ENCODE measurements at regions not wholly inside any gene's neighbourhood (a gene's known extent, or its start where the extent isn't known, plus 50 kb on each side); places are given as distances from the start of the nearest gene placed in this dataset.

DNA sequence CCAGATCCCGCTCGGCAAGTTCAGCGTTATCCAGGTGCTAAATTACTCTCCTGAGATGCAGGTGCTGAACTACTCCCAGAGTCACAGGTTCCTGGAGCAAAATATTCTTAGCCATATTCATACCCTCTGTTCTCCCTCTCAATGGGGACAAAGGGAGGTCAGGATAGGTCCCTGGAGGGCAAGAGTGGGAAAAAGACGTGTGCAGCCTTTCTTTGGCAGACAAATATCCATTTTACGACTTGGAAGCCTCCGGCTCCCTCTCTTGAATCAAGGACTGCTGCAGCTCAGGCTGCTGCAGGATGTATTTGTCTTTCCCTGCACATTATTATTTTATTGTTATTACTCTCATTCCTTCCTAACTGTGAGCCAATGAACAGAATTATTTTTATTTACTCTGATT, 590.2 kb downstream of the NR2F1-AS1 start:
- no peak for DNase-seq (ENCODE audit: low read depth)
- no peak overlapping the region for H3K4me3 ChIP-seq (ENCODE audit: low read depth, low read length)
- TF ChIP-seq, protein P1, sequence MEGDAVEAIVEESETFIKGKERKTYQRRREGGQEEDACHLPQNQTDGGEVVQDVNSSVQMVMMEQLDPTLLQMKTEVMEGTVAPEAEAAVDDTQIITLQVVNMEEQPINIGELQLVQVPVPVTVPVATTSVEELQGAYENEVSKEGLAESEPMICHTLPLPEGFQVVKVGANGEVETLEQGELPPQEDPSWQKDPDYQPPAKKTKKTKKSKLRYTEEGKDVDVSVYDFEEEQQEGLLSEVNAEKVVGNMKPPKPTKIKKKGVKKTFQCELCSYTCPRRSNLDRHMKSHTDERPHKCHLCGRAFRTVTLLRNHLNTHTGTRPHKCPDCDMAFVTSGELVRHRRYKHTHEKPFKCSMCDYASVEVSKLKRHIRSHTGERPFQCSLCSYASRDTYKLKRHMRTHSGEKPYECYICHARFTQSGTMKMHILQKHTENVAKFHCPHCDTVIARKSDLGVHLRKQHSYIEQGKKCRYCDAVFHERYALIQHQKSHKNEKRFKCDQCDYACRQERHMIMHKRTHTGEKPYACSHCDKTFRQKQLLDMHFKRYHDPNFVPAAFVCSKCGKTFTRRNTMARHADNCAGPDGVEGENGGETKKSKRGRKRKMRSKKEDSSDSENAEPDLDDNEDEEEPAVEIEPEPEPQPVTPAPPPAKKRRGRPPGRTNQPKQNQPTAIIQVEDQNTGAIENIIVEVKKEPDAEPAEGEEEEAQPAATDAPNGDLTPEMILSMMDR (conservative IDR thresholded peaks at IDR 0.05; ENCODE audit: low read depth, low read length): no peak

DNA sequence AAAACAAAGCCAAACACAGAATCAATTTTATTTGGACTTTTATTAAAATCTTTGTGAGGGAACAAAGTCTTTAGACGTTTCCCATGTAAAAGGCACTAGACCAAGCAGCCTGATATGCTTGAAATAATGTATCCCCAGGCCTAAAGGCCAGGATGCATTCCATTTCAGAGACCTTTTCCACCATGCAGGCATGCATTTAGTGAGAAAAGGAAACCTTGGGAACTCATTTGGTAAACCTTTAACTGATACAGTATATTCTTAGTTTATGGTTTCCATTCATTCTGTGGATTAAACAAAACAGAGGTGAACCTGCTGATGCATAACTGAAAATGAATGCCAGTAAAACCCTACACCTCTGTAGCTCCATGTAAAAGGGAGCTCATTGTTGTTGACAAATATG, 600.0 kb downstream of the NR2F1-AS1 start:
- H3K4me3 ChIP-seq (ENCODE audit: low read depth, low read length): no peak overlapping the region
- no peak for DNase-seq (ENCODE audit: low read depth)
- TF ChIP-seq, protein P1 (conservative IDR thresholded peaks at IDR 0.05; ENCODE audit: low read depth, low read length): no peak

DNA sequence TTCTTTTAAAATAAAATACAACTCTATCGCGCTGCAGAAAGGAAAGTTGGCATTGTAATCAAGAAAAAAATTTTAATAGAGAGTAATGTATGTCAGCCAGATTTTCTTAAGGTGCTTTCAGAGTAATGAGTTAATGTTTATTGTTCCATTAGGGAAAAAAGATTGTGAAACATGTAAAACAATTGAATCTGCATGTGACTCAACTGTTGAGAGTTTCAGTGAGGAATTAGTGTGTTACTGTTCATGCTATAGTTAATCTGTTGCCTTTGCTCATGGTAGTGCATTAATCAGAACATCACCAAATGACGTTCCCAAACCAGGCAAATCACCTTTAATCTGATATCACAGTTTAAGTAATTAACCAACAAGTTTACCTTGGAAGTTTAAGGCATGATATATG, 600.5 kb downstream of the NR2F1-AS1 start:
- no peak overlapping the region for H3K4me3 ChIP-seq (ENCODE audit: low read depth, low read length)
- peak; percentile 47 for DNase-seq (ENCODE audit: low read depth)
- TF ChIP-seq, protein P1 (conservative IDR thresholded peaks at IDR 0.05; ENCODE audit: low read depth, low read length): no peak

DNA sequence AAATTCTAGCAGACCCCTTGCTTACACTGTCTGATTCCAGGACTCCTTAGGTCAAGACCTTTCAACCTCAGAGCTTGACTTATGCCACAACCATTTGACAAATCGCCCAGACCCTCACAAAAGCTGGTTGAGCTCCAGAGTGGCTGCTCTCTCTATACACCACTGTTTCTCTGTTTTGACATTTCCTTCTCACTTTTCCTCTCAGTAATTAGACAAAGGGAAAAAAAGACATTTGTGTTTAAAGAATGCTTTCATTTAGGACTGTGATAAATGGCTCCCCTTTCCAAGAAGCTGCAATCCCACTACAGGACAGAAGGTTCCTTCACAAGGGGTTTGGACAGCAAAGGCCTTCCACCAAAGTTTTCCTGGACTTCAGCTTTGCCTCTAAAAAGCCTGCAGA, 601.3 kb downstream of the NR2F1-AS1 start:
- DNase-seq (ENCODE audit: low read depth): no peak
- H3K4me3 ChIP-seq (ENCODE audit: low read depth, low read length): no peak overlapping the region
- TF ChIP-seq, protein P1 (conservative IDR thresholded peaks at IDR 0.05; ENCODE audit: low read depth, low read length): no peak

DNA sequence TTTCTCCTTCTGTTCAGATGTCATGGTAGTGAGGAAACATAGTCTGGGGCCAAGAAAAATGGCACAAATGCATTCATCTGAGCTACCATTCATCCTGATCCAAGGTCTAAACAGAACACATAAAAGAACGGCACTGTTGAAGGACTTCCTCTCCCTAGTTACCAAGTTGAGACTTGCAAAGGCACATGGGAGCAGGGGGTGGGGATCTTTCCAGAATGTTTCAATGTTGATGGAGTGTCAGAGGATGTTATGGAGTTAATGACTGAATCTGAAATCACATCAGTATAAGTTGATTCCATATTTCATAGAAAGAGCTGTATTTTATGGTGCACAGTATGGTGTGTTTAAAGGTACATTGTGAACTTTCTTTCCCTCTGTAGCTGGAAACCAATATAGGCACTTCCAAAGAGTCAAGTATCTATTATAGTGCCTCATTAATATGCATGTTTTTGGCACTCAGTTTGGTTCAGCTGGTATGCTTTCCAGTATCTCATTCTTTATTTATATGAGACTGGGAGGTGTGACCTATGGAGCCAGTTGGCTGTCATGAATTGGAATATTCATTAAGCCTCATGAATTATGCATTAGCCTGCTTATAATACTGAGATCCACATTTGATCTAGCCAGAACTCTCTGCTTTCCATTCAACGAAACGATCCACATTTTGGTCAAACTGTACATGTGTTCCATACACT, 603.0 kb downstream of the NR2F1-AS1 start:
- DNase-seq (ENCODE audit: low read depth): no peak
- no peak overlapping the region for H3K4me3 ChIP-seq (ENCODE audit: low read depth, low read length)
- TF ChIP-seq, protein P1 (conservative IDR thresholded peaks at IDR 0.05; ENCODE audit: low read depth, low read length): no peak

DNA sequence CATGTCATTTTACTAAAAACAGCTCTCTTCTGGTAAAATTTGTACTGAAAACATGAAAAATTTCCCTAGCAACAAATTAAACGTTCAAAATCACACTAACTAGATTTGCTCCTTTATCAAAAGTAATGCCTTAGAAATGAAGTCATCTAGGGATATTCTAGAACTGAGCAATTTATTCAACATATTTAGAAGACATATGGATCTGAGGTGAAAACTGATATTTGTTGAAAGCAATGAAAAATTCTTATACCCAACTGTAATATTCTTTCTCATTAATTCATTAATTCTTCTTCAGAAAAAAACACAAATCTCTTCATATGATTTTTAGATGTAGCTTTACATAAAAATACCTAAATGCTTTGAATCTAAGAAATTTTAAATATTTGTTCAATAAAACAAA, 604.9 kb downstream of the NR2F1-AS1 start:
- TF ChIP-seq, protein P1 (conservative IDR thresholded peaks at IDR 0.05; ENCODE audit: low read depth, low read length): no peak
- H3K4me3 ChIP-seq (ENCODE audit: low read depth, low read length): no peak overlapping the region
- no peak for DNase-seq (ENCODE audit: low read depth)

DNA sequence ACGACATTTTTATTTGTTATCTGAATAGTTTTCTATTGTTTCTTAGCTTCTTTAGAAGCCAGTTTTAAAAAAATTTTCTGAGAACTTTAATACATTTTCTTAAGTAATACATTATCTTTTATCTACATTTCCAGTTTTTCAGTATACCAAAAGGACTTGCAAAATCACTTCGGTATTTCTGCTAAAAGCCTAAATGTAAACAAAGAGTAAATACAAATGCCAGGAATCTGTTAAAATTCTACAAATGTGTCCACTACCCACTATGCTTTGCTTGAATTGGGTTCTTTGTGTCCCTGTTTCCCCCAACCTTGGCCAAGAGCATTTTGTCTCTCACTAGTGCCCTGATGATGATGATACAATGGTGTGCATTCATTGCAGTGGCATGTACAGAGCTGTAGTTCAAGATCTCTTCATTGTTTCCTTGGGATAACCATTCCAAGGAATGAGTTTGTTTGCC, 611.2 kb downstream of the NR2F1-AS1 start:
- no peak overlapping the region for H3K4me3 ChIP-seq (ENCODE audit: low read depth, low read length)
- DNase-seq (ENCODE audit: low read depth): no peak
- TF ChIP-seq, protein P1 (conservative IDR thresholded peaks at IDR 0.05; ENCODE audit: low read depth, low read length): no peak

Data from epithelial cell of proximal tubule (primary cell).